ENCODE measurements at regions not wholly inside any gene's neighbourhood (a gene's known extent, or its start where the extent isn't known, plus 50 kb on each side); places are given as distances from the start of the nearest gene placed in this dataset.

DNA sequence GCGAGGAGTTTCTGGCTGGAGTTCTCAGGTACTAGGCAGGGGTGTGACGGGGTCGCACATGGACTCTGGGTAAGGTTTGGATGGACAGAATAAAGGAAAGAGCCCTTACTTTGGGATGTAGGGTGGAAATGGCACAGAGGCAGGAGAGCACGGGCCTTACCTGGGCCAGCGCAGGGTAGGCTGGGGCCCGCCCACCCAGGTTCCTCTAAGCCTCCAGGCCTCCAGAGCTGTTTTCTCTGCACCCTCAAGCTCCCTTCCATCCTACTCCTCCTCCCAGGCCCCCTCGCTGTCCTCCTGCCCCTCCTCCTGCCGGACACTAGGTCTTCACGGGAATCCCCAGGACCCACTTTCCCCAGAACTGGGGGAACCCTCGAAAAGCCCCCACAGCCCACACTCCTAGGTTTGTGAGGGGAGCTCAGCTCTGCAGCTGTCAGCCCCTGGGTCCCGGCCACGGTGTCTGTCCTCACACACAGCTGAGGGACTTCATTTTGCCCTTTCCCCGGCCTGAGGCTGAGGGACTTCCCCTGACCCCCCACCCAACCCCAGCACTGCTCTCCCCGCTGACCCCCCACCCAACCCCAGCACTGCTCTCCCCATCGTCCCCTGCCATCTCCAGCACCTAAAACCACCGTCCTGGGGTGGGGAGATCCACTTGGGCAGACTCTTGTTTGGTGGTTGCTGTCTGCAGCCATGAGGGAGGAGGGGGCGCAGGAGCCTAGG, 53.0 kb upstream of the PCSK6 start:
- ChIA-PET POLR2A (ENCODE audit: unreplicated experiment) (no interaction called here), CTCF (no interaction called here)
- no TSS peak for BruUV-seq (replicated peaks)
- Histone ChIP-seq H3K36me3 (ENCODE audit: low read depth, low read length) (no peaks in the 10 kb centered on the region), H3K27me3 (ENCODE audit: low read length) (peaks cover 41% of the 10 kb centered on the region), H3K9me2 (replicated peaks; ENCODE audit: low read length) (no peaks in the 10 kb centered on the region), H2AFZ (ENCODE audit: low read length) (no peak overlapping the region), H3K9me3 (ENCODE audit: low read length) (no peaks in the 10 kb centered on the region), H3K4me2 (ENCODE audit: low read length) (no peak overlapping the region), H3F3A (ENCODE audit: low read length, unreplicated experiment) (no peaks in the 10 kb centered on the region), H4K20me1 (ENCODE audit: low read length) (no peaks in the 10 kb centered on the region), H3K27ac (ENCODE audit: low read length) (no peak overlapping the region), H3K79me2 (ENCODE audit: low read length) (no peaks in the 10 kb centered on the region), H3K4me1 (ENCODE audit: insufficient read depth, low read length) (no peaks in the 10 kb centered on the region), H3K9ac (ENCODE audit: low read length) (no peak overlapping the region), H3K4me3 (ENCODE audit: low read length) (no peak overlapping the region)
- no peak for DNase-seq
- TF ChIP-seq, protein P1, sequence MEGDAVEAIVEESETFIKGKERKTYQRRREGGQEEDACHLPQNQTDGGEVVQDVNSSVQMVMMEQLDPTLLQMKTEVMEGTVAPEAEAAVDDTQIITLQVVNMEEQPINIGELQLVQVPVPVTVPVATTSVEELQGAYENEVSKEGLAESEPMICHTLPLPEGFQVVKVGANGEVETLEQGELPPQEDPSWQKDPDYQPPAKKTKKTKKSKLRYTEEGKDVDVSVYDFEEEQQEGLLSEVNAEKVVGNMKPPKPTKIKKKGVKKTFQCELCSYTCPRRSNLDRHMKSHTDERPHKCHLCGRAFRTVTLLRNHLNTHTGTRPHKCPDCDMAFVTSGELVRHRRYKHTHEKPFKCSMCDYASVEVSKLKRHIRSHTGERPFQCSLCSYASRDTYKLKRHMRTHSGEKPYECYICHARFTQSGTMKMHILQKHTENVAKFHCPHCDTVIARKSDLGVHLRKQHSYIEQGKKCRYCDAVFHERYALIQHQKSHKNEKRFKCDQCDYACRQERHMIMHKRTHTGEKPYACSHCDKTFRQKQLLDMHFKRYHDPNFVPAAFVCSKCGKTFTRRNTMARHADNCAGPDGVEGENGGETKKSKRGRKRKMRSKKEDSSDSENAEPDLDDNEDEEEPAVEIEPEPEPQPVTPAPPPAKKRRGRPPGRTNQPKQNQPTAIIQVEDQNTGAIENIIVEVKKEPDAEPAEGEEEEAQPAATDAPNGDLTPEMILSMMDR (conservative IDR thresholded peaks at IDR 0.05; ENCODE audit: low read depth, low read length), result no peak
- TF ChIP-seq EZH2phosphoT487 (IDR thresholded peaks at IDR 0.05; ENCODE audit: borderline replicate concordance, low read length), result no peak
- TF ChIP-seq EZH2 (IDR thresholded peaks at IDR 0.05; ENCODE audit: low read length, unreplicated experiment), result no peak
- ATAC-seq, result peak; percentile 29; the same call in 1 of the 2 replicates
- intact Hi-C loops (cut with micrococcal nuclease), result no loop called here

DNA sequence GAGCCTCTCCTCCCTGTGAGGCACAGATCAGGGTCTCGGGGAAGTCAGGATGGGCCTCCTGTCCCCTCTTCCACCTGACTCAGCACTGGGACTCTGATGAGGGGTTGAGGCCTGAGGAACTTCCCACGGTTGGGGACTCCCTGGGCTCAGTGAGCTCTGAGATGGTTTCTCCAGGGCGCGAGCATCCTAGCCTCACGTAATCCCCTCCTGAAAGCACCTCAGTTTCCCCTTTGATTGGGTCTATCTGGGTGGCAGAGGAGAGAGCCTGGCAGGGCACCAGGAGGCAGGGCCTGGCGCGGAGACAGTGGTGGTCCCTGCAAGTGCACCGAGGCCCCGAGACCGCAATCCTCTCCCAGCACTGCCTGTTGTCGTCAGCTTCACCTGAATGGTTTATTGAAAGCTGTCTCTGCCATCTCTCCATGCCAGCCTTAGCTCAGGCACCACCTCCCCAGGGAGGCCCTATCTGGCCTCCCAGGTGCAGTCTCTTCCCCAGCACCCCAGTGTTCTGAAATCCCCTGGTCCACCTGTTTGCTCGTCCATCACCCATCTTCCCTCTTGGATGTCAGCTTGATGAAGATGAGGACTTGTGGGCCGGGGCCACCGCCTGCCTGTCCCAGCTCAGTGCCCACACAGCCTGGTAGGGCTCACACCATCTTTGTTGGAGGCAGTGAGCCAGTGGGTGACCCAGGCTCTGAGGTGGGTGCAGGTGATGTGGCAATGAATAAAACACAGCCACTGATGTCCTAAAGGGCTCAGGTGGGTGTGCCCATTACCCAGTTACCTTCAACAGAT, 52.2 kb upstream of the PCSK6 start:
- H3F3A ChIP-seq (ENCODE audit: low read length, unreplicated experiment), result no peaks in the 10 kb centered on the region
- H3K79me2 ChIP-seq (ENCODE audit: low read length), result no peaks in the 10 kb centered on the region
- H3K4me1 ChIP-seq (ENCODE audit: insufficient read depth, low read length), result no peaks in the 10 kb centered on the region
- H4K20me1 ChIP-seq (ENCODE audit: low read length), result no peaks in the 10 kb centered on the region
- H3K27me3 ChIP-seq (ENCODE audit: low read length), result peaks cover 35% of the 10 kb centered on the region
- no peaks in the 10 kb centered on the region for H3K9me2 ChIP-seq (replicated peaks; ENCODE audit: low read length)
- POLR2A ChIA-PET (ENCODE audit: unreplicated experiment), result no interaction called here
- no TSS peak for BruUV-seq (replicated peaks)
- no peak overlapping the region for H3K9ac ChIP-seq (ENCODE audit: low read length)
- H3K4me2 ChIP-seq (ENCODE audit: low read length), result no peak overlapping the region
- DNase-seq (no peak), ATAC-seq (no peak; the same call in 1 of the 2 replicates)
- H3K27ac ChIP-seq (ENCODE audit: low read length), result no peak overlapping the region
- intact Hi-C loops (cut with micrococcal nuclease), result no loop called here
- CTCF ChIA-PET, result no interaction called here
- no peaks in the 10 kb centered on the region for H3K9me3 ChIP-seq (ENCODE audit: low read length)
- TF ChIP-seq EZH2phosphoT487 (IDR thresholded peaks at IDR 0.05; ENCODE audit: borderline replicate concordance, low read length), result no peak
- TF ChIP-seq, protein P1 (conservative IDR thresholded peaks at IDR 0.05; ENCODE audit: low read depth, low read length), result no peak
- no peak for TF ChIP-seq EZH2 (IDR thresholded peaks at IDR 0.05; ENCODE audit: low read length, unreplicated experiment)
- no peaks in the 10 kb centered on the region for H3K36me3 ChIP-seq (ENCODE audit: low read depth, low read length)
- H2AFZ ChIP-seq (ENCODE audit: low read length), result no peak overlapping the region
- no peak overlapping the region for H3K4me3 ChIP-seq (ENCODE audit: low read length)
